Fibroblast of villous mesenchyme (primary cell): ENCODE measurements at regions not wholly inside any gene's neighbourhood (a gene's known extent, or its start where the extent isn't known, plus 50 kb on each side); places are given as distances from the start of the nearest gene placed in this dataset.

Experiments
- DNase-seq: peaks from one replicate; pipeline ENCODE4 v3.0.0-alpha.2; 2010; ENCODE audit warnings: low read depth
- H3K4me3 ChIP-seq: 2 replicates; pipeline ENCODE4 v1.5.1; 2011; ENCODE audit warnings: low read depth, mild to moderate bottlenecking, low read length
- CTCF ChIP-seq: IDR thresholded peaks from 2 replicates; pipeline ENCODE4 v1.5.1; 2012; ENCODE audit warnings: low read depth, mild to moderate bottlenecking, low read length; ENCODE audit not compliant: insufficient read depth

GRCh38 chr3:74531491-74531890 is 83.0 kb downstream of the CNTN3 start:
- no peak overlapping the region for H3K4me3 ChIP-seq
- no peak for TF ChIP-seq CTCF
- no peak for DNase-seq

GRCh38 chr3:74529145-74529544 is 85.3 kb downstream of the CNTN3 start:
- no peak for TF ChIP-seq CTCF
- no peak overlapping the region for H3K4me3 ChIP-seq
- no peak for DNase-seq

- no peak for DNase-seq
- TF ChIP-seq CTCF: no peak
- no peak overlapping the region for H3K4me3 ChIP-seq
Measured at GRCh38 chr3:74527566-74527965, 86.9 kb downstream of the CNTN3 start.

- no peak for TF ChIP-seq CTCF
- DNase-seq: no peak
- no peak overlapping the region for H3K4me3 ChIP-seq
Measured at GRCh38 chr3:74523811-74524210, 90.6 kb downstream of the CNTN3 start.

- TF ChIP-seq CTCF: no peak
Measured at GRCh38 chr3:74520895-74521294, 93.6 kb downstream of the CNTN3 start.

GRCh38 chr3:74518610-74519009 is 95.8 kb downstream of the CNTN3 start:
- TF ChIP-seq CTCF: no peak
- DNase-seq: no peak
- no peak overlapping the region for H3K4me3 ChIP-seq

More at GRCh38 chr3:74520895-74521294, 93.6 kb downstream of the CNTN3 start:
- no peak for DNase-seq
- no peak overlapping the region for H3K4me3 ChIP-seq

GRCh38 chr3:74516019-74516418 is 98.4 kb downstream of the CNTN3 start:
- TF ChIP-seq CTCF: no peak
- DNase-seq: no peak
- H3K4me3 ChIP-seq: no peak overlapping the region
